Lung (tissue), 11 donors: ENCODE measurements at regions not wholly inside any gene's neighbourhood (a gene's known extent, or its start where the extent isn't known, plus 50 kb on each side); places are given as distances from the start of the nearest gene placed in this dataset.

Source experiments
- ATAC-seq: fragments of 200-7000 bp; cut with Tn5 transposase; one replicate; pipeline ENCODE4 v1.9.1; 2020; ENCODE audit warnings: moderate number of reproducible peaks; ENCODE audit not compliant: insufficient read depth, low FRiP score
- DNase-seq, 3 donors: peaks; one replicate each; pipeline ENCODE4 v3.0.0-alpha.2; 2013 to 2017
- H3K27ac ChIP-seq, 2 donors: one replicate each; pipeline ENCODE4 v1.5.1; 2013; ENCODE audit warnings: mild to moderate bottlenecking in 2 of 2, moderate library complexity in 2 of 2, control low read depth in 1 of 2, inconsistent platforms in 1 of 2, low read depth in 1 of 2, low read length in 1 of 2
- H3K27me3 ChIP-seq, 3 donors: one replicate each; pipeline ENCODE4 v1.5.1; 2013; ENCODE audit warnings: low read length in 2 of 3; ENCODE audit not compliant: control insufficient read depth in 3 of 3, insufficient read depth in 3 of 3
- H3K36me3 ChIP-seq, 4 donors: one replicate each; pipeline ENCODE4 v1.5.1; 2013; ENCODE audit warnings: low read length in 4 of 4, mild to moderate bottlenecking in 1 of 4, moderate library complexity in 1 of 4; ENCODE audit not compliant: control insufficient read depth in 4 of 4, insufficient read depth in 4 of 4
- H3K4me1 ChIP-seq, 5 donors: one replicate each; pipeline ENCODE4 v1.5.1; 2013; ENCODE audit warnings: low read length in 5 of 5, mild to moderate bottlenecking in 2 of 5, moderate library complexity in 1 of 5; ENCODE audit not compliant: control insufficient read depth in 5 of 5, insufficient read depth in 5 of 5
- H3K4me3 ChIP-seq: one replicate; pipeline ENCODE4 v1.5.1; 2013; ENCODE audit warnings: mild to moderate bottlenecking, control low read depth, moderate library complexity
- H3K9ac ChIP-seq, 2 donors: one replicate each; pipeline ENCODE4 v1.5.1; 2013; ENCODE audit warnings: low read length in 2 of 2, control low read depth in 1 of 2; ENCODE audit not compliant: insufficient read depth in 1 of 2
- H3K9me3 ChIP-seq, 4 donors: one replicate each; pipeline ENCODE4 v1.5.1; 2013; ENCODE audit warnings: low read length in 3 of 4, mild to moderate bottlenecking in 1 of 4, moderate library complexity in 1 of 4; ENCODE audit not compliant: control insufficient read depth in 4 of 4, insufficient read depth in 3 of 4
- WGBS, 2 donors: extraction: QIAGEN DNeasy Blood & Tissue Kit; methylation state at CpG; one replicate each; pipeline ENCODE4 v1.1.7; 2013; 5-methylcytosine and 5-hydroxymethylcytosine counted together
- TF ChIP-seq, protein P1 (sequence below): IDR thresholded peaks from 2 replicates; pipeline ENCODE4 v1.5.1; 2012; ENCODE audit warnings: mild to moderate bottlenecking; ENCODE audit errors: control extremely low read depth, extremely low read depth
- donor health status: control.
- donor health status: control.
- donor health status: Bipolar disorder and iron deficiency.
- donor health status: healthy.
- donor health status: DM: yes; HTN: yes; CAD: no.

GRCh38 chr9:135310134-135310533 lies 169.4 kb upstream of the PPP1R26 start:
- Histone ChIP-seq H3K27ac (no peak overlapping the region), H3K36me3 (no peaks in the 10 kb centered on the region), H3K4me3 (no peak overlapping the region), H3K4me1 (no peaks in the 10 kb centered on the region), H3K9me3 (peaks cover 0 to 6% (median 4%) of the 10 kb centered on the region in 4 donors), H3K9ac (no peak overlapping the region), H3K27me3 (peaks cover 0 to 9% (median 2%) of the 10 kb centered on the region in 3 donors)
- ATAC-seq = no peak
- no peak for DNase-seq
- 66 to 76% methylated on average over 8 of the region's 8 CpGs for WGBS, 2 donors
- TF ChIP-seq, protein P1, sequence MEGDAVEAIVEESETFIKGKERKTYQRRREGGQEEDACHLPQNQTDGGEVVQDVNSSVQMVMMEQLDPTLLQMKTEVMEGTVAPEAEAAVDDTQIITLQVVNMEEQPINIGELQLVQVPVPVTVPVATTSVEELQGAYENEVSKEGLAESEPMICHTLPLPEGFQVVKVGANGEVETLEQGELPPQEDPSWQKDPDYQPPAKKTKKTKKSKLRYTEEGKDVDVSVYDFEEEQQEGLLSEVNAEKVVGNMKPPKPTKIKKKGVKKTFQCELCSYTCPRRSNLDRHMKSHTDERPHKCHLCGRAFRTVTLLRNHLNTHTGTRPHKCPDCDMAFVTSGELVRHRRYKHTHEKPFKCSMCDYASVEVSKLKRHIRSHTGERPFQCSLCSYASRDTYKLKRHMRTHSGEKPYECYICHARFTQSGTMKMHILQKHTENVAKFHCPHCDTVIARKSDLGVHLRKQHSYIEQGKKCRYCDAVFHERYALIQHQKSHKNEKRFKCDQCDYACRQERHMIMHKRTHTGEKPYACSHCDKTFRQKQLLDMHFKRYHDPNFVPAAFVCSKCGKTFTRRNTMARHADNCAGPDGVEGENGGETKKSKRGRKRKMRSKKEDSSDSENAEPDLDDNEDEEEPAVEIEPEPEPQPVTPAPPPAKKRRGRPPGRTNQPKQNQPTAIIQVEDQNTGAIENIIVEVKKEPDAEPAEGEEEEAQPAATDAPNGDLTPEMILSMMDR = no peak

GRCh38 chr9:135315572-135315971 lies 164.0 kb upstream of the PPP1R26 start:
- H3K36me3 ChIP-seq = no peaks in the 10 kb centered on the region
- no peak overlapping the region for H3K4me3 ChIP-seq
- DNase-seq = no peak
- peaks cover 0 to 4% (median 4%) of the 10 kb centered on the region in 4 donors for H3K9me3 ChIP-seq
- H3K4me1 ChIP-seq = no peaks in the 10 kb centered on the region
- ATAC-seq = no peak
- no peak overlapping the region for H3K9ac ChIP-seq
- TF ChIP-seq, protein P1 = no peak
- H3K27ac ChIP-seq = no peak overlapping the region
- WGBS, 2 donors = 93 to 96% methylated on average over 9 of the region's 9 CpGs
- peaks cover 0 to 5% (median 0%) of the 10 kb centered on the region in 3 donors for H3K27me3 ChIP-seq

DNA sequence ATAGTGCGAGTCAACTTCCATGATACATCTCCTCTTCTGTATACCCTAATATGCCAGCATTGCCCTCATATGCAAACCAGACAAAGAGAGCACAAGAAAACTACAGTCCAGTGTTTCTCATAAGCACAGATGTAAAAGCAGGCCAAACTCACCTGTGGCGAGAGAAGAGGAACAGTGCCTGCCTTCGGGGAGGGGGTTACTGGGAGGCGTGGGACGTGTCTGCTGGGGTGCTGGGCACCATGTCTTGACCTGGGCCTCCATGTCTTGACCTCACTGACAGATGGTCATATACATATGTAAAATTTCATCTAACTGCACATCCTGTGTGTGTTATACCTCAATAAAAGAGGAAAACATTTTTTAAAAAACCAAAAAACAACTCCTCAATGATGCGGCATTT lies 159.3 kb upstream of the PPP1R26 start:
- H3K4me1 ChIP-seq = no peaks in the 10 kb centered on the region
- H3K27ac ChIP-seq = no peak overlapping the region
- 90 to 93% methylated on average over 6 of the region's 6 CpGs for WGBS, 2 donors
- no peak for ATAC-seq
- H3K36me3 ChIP-seq = no peaks in the 10 kb centered on the region
- no peak overlapping the region for H3K4me3 ChIP-seq
- H3K9me3 ChIP-seq = peaks cover 0 to 5% (median 0%) of the 10 kb centered on the region in 4 donors
- H3K9ac ChIP-seq = no peak overlapping the region
- H3K27me3 ChIP-seq = peaks cover 0 to 5% (median 0%) of the 10 kb centered on the region in 3 donors
- TF ChIP-seq, protein P1 = no peak
- no peak for DNase-seq

GRCh38 chr9:135320943-135321342 lies 158.6 kb upstream of the PPP1R26 start:
- no peak for DNase-seq
- Histone ChIP-seq H3K27ac (no peak overlapping the region), H3K27me3 (peaks cover 0 to 3% (median 0%) of the 10 kb centered on the region in 3 donors), H3K4me1 (no peaks in the 10 kb centered on the region), H3K9me3 (peaks cover 0 to 5% (median 0%) of the 10 kb centered on the region in 4 donors), H3K4me3 (no peak overlapping the region), H3K36me3 (no peaks in the 10 kb centered on the region), H3K9ac (no peak overlapping the region)
- WGBS, 2 donors = 78 to 86% methylated on average over 6 of the region's 6 CpGs
- TF ChIP-seq, protein P1 = no peak
- no peak for ATAC-seq
